Anterior cingulate cortex (tissue), 58 donors: ENCODE measurements at regions not wholly inside any gene's neighbourhood (a gene's known extent, or its start where the extent isn't known, plus 50 kb on each side); places are given as distances from the start of the nearest gene placed in this dataset.
"Not testable (repeated sequence)": the region's sequence is repeated elsewhere in the genome, so short reads cannot be mapped to it uniquely, and the experiment has no call there.

ENCODE experiments used
- DNase-seq, 58 donors: peaks; one replicate each; lab custom pipeline; 2025; lab: John Stamatoyannopoulos, UW

- DNase-seq: no peak
Observed at GRCh38 chr7:142454862-142455261, 197.0 kb upstream of the PRSS58 start.

GRCh38 chr7:142452791-142453190 is 194.9 kb upstream of the PRSS58 start:
- no peak for DNase-seq

GRCh38 chr7:142451817-142452216 is 194.0 kb upstream of the PRSS58 start:
- no peak for DNase-seq

GRCh38 chr7:142451296-142451695 is 193.4 kb upstream of the PRSS58 start:
- no peak for DNase-seq

GRCh38 chr7:142450695-142451094 is 192.8 kb upstream of the PRSS58 start:
- DNase-seq: no peak

- no peak for DNase-seq
Observed at GRCh38 chr7:142450206-142450605, 192.3 kb upstream of the PRSS58 start.

GRCh38 chr7:142448857-142449256 is 191.0 kb upstream of the PRSS58 start:
- DNase-seq: not testable (repeated sequence)

GRCh38 chr7:142447762-142448161 is 189.9 kb upstream of the PRSS58 start:
- no peak for DNase-seq

- DNase-seq: no peak
Observed at GRCh38 chr7:142445019-142445686, 187.3 kb upstream of the PRSS58 start.

- no peak for DNase-seq
Observed at GRCh38 chr7:142443216-142444010, 185.6 kb upstream of the PRSS58 start.

GRCh38 chr7:142442396-142442795 is 184.5 kb upstream of the PRSS58 start:
- DNase-seq: no peak

- no peak for DNase-seq
Observed at GRCh38 chr7:142440906-142441411, 183.1 kb upstream of the PRSS58 start.

GRCh38 chr7:142440219-142440905 is 182.5 kb upstream of the PRSS58 start:
- no peak for DNase-seq

GRCh38 chr7:142439739-142440138 is 181.9 kb upstream of the PRSS58 start:
- DNase-seq: no peak

- no peak for DNase-seq
Observed at GRCh38 chr7:142438923-142439515, 181.2 kb upstream of the PRSS58 start.

- peak in 12 of 58 donors; percentile 4 to 39 (median 24) for DNase-seq
Observed at GRCh38 chr7:142438235-142438922, 180.5 kb upstream of the PRSS58 start.

- no peak for DNase-seq
Observed at GRCh38 chr7:142437741-142438140, 179.9 kb upstream of the PRSS58 start.

- no peak for DNase-seq
Observed at GRCh38 chr7:142436601-142437000, 178.7 kb upstream of the PRSS58 start.

- not testable (repeated sequence) for DNase-seq
Observed at GRCh38 chr7:142435606-142436005, 177.7 kb upstream of the PRSS58 start.

GRCh38 chr7:142434666-142435167 is 176.9 kb upstream of the PRSS58 start:
- DNase-seq: no peak
